Epithelial cell of prostate (primary cell): ENCODE measurements at regions not wholly inside any gene's neighbourhood (a gene's known extent, or its start where the extent isn't known, plus 50 kb on each side); places are given as distances from the start of the nearest gene placed in this dataset.

ENCODE experiments used
- DNase-seq: peaks from one replicate; pipeline ENCODE4 v3.0.0-alpha.2; 2011; ENCODE audit warnings: low read depth, low spot score
- H3K27ac ChIP-seq: fragments of 450-650 bp; 2 replicates; pipeline ENCODE4 v1.5.1; 2017; ENCODE audit warnings: mild to moderate bottlenecking

DNA sequence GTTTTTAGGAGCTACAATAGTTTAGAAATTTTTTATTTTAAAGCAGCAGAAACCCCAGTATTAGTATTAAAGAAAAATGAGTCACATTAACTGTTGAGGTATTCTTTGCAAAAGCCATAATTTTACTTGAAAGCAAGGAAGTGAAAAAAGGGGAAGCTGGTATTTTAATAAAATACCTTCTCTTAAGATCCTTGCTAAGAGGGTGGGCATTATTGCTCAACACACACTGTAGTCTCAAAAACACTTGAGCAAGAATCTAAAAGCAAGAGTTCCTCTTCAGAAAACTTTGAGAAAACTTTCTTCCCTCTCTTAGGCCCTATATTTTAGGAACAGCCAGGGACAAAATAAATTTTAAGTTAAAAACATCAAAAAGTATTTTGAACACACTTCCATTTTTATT, 259.4 kb upstream of the DIAPH2 start:
- H3K27ac ChIP-seq = no peak overlapping the region
- no peak for DNase-seq

- DNase-seq = no peak
- no peak overlapping the region for H3K27ac ChIP-seq
Observed at GRCh38 chrX:96430756-96431455, 253.7 kb upstream of the DIAPH2 start.

- no peak for DNase-seq
- H3K27ac ChIP-seq = no peak overlapping the region
Observed at GRCh38 chrX:96432647-96433046, 252.0 kb upstream of the DIAPH2 start.

DNA sequence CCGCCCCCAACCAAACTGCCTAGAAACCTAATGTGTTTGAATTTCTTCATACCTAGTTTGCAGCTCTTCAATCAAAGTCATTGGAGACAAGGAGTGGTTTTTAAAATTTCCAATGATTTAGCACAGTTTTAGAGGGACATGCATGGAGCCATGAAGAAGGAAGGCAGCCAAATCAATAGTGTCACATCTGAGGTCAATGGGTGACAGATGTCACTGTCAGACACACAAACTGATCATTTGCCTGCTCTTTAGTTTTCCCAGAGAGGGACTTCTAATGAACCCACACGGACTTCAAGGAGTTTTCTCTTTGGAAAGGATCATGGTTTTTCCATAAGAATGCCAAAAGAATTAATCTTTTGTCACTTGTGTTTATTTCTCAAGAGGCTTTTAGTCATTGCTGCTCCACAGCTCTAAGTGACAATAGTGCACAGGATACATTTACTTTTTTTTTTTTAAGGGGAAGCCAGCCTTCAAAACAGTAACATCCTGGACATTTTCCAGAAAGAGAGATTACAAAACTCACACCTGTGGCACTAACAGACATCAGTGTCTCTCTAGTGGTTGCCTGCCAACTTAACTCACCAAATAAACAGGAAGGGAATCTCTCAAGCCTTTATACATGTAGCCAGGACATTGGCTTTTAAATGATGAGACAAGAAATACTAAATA, 251.1 kb upstream of the DIAPH2 start:
- DNase-seq = no peak
- no peak overlapping the region for H3K27ac ChIP-seq

GRCh38 chrX:96435378-96436035, 249.1 kb upstream of the DIAPH2 start:
- H3K27ac ChIP-seq = no peak overlapping the region
- no peak for DNase-seq

- DNase-seq = no peak
Observed at GRCh38 chrX:96436105-96436504, 248.5 kb upstream of the DIAPH2 start.

DNA sequence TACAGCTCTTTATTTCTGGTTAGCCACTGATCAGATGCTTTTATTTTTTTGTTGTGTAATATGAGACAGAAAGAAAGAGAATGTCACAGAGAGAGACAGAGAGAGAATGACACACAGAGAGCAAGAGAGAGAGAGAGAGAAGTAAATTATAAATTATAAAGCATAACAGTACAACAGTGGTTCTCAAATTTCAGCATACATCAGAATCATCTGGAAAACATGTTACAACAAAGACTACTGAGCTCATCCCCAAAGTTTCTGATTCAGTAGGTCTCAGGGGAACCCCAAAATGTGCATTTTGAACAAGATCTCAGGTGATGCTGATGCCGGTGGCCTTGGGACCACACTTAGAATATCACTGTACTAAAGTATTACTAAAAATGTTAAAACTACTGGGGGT, 245.8 kb upstream of the DIAPH2 start:
- no peak for DNase-seq

More at GRCh38 chrX:96436105-96436504, 248.5 kb upstream of the DIAPH2 start:
- H3K27ac ChIP-seq = no peak overlapping the region

DNA sequence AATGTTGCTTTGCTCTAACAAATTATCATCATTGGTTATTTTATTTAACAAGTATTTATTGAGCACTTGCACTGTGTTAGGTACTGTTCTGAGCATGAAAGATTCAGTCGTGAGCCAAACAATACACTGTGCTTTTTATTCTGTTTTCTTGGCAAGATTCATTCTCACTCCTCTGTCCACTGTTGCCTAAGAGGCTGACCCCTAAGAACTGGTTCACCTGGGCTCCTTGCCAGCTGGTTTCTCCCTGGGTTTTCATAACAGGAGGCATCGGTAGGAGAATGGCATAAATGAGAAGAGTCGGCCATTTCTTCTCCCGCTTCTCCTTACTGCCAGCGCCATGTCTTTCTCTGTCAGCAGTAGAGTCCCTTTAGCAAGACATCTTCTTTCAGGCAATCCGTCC, 243.7 kb upstream of the DIAPH2 start:
- DNase-seq = no peak
- H3K27ac ChIP-seq = no peak overlapping the region

More for the DNA sequence above, 245.8 kb upstream of the DIAPH2 start:
- no peak overlapping the region for H3K27ac ChIP-seq

- no peak for DNase-seq
- H3K27ac ChIP-seq = no peak overlapping the region
Observed at GRCh38 chrX:96445531-96446065, 239.0 kb upstream of the DIAPH2 start.

DNA sequence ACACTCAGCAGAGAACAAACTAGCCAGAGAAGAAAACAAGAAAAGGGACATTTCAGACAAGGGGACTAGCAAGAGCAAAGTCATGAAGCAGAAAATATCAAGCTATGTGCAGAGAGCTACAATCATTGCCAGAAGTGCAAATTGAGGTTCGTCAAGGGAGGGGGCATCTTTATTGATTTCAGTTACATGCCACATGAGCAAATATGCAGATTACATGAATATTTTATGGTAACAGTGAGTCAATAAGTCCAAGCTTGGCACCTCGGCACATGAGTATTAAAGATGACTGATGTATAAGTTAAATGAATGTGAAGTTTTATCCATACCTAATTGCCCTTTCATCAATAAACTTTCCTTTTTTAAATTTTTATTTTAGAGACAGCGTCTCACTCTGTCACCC, 238.1 kb upstream of the DIAPH2 start:
- no peak for DNase-seq
- no peak overlapping the region for H3K27ac ChIP-seq

DNA sequence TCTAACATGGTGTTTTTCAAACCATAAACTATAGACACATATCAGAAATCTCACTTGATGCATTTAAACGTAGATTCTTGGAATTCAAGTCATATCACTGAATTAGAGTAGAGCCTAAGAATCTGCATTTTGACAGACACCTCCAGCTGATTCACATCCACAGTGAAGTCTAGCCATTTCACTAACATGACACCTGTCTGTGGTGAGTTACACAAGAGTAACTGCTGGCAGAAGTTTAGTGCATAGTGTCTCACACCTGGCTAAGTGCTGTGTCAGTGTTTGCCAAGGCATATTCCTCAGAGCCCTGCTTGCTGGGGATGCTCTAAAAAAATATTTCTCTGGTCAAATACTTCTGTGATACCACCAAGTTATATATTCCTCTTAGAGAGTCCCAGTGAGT, 237.5 kb upstream of the DIAPH2 start:
- no peak for DNase-seq
- no peak overlapping the region for H3K27ac ChIP-seq

DNA sequence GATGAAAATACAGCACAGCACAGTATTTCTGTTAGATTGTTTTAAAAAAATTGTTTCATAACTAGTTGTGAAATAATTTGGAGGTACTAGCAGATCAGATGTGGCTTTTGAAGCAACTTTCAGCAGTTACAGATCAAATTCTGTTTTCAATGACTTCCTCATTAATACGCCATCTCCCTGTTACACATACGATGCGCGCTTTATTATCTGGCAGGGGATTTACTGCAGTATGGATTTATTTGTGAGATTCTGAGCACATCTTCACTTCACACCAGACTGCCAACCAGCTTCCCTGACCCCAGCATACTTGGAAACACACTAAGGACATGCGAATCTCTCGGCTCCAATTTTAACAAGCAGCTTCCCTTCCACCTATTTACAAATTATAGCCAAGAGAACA, 235.5 kb upstream of the DIAPH2 start:
- H3K27ac ChIP-seq = no peak overlapping the region
- no peak for DNase-seq

- no peak overlapping the region for H3K27ac ChIP-seq
- no peak for DNase-seq
Observed at GRCh38 chrX:96449896-96450295, 234.7 kb upstream of the DIAPH2 start.

DNA sequence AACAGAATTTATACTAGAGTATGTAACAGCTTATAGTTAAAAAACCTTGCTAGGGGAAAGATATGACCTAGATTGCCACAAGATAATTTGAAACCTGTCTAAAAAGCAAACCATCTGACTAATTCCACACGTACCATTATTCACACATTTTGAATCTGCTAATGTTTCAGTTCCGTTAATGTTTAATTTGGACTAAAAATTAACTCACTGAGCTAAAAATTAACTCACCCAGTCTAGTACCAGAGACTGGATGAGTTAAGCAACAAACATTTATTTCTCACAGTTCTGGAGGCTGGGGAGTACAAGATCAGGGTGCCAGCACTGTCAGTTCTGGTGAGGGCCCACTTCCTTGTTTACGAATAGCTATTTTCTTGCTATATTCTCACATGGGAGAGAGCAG, 231.5 kb upstream of the DIAPH2 start:
- no peak for DNase-seq
- H3K27ac ChIP-seq = no peak overlapping the region

GRCh38 chrX:96455078-96455477, 229.6 kb upstream of the DIAPH2 start:
- no peak for DNase-seq
- H3K27ac ChIP-seq = no peak overlapping the region

GRCh38 chrX:96464880-96465558, 219.6 kb upstream of the DIAPH2 start:
- DNase-seq = no peak
- H3K27ac ChIP-seq = no peak overlapping the region

DNA sequence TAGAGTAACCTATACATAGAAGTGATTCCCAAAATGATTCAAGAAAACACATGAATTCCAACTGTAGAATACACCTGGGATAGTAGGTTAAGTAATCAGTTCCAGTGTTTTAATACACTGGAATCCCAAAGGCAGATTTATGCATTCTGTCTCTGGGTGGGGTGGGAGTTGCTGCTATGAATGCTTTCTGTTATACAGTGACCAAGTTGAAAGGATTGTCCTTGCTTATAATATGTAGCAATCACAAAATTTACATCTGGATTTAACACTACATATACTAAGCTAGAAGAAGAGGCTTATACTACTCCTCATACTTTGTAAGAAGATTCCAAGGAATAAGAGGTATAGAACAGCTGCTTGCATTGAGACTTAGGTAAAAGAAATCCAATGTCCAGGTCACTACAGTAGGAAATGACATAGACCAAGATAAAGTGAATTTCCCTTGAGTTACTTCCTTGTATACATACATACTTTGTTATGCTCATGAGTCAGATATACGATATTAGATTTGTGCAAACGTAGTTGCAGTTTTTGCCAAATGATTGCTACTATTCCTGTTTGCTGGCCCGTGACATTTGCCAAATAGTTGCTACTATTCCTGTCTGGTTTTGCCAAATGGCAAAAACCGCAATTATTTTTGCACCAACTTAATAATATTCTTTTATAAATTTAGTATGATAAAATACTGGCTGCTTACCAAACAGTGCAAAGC, 210.5 kb upstream of the DIAPH2 start:
- DNase-seq = no peak
- peak overlapping the region; percentile 32 for H3K27ac ChIP-seq

DNA sequence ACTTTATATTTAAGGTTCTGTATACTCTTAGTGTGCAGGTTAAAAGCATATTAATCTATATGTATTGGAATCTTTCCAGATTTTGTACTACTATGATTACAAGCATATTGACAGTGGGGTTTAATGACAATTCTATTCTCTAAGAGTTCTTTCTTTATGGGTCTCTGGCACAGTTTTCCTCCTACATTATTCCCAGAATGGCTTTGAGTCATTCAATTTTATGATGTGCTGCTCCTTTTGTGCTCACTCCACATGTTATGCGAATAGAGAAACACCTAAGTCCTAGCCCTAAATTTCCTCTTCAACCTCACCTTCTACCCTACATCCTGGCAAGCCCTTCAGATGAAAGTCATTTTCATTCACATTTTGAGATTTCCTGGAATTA, 209.9 kb upstream of the DIAPH2 start:
- H3K27ac ChIP-seq = peak overlapping the region; percentile 32
- DNase-seq = no peak

- no peak for DNase-seq
- no peak overlapping the region for H3K27ac ChIP-seq
Observed at GRCh38 chrX:96480081-96480480, 204.6 kb upstream of the DIAPH2 start.

DNA sequence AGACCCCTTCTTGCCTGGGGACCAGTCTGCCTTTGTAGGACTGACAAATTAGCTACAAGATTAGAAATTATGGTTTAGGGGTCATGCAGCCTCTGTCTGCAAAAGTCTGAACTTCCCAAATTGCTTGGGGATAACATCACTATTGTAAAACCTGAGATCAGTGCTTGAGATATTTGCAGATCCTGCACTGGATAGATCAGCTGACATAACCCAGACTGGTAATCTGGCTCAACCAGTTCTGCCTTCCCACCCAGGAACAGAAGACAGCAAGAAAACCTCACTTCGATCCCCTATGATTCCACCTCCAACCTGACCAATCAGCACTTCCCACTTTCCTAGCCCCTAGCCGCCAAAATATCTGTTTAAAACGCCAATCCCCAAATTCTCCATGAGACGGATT, 202.8 kb upstream of the DIAPH2 start:
- no peak overlapping the region for H3K27ac ChIP-seq
- DNase-seq = no peak
